Cardiac septum (tissue), 1 donor: ENCODE measurements at regions not wholly inside any gene's neighbourhood (a gene's known extent, or its start where the extent isn't known, plus 50 kb on each side); places are given as distances from the start of the nearest gene placed in this dataset.
"Not testable (repeated sequence)": the region's sequence is repeated elsewhere in the genome, so short reads cannot be mapped to it uniquely, and the experiment has no call there.

ENCODE experiments used
- DNase-seq: peaks from one replicate; pipeline ENCODE4 v3.0.0-alpha.2; 2020; ENCODE audit warnings: low spot score
- intact Hi-C: fragments of 100-400 bp; cut with DNase I; formaldehyde crosslinking; loops from one replicate; pipeline ENCODE4 v1.14.0; 2022
- donor health status: DM: no; HTN: no; CAD: no.

DNA sequence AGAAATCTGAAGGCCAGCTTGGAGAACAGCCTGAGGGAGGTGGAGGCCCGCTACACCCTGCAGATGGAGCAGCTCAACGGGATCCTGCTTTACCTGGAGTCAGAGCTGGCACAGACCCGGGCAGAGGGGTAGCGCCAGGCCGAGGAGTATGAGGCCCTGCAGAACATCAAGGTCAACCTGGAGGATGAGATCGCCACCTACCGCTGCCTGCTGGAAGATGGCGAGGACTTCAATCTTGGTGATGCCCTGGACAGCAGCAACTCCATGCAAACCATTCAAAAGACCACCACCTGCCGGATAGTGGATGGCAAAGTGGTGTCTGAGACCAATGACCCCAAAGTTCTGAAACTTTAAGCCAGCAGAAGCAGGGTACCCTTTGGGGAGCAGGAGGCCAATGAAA is 318.4 kb downstream of the ZFHX3 start:
- DNase-seq, intact Hi-C loops: not testable (repeated sequence)

DNA sequence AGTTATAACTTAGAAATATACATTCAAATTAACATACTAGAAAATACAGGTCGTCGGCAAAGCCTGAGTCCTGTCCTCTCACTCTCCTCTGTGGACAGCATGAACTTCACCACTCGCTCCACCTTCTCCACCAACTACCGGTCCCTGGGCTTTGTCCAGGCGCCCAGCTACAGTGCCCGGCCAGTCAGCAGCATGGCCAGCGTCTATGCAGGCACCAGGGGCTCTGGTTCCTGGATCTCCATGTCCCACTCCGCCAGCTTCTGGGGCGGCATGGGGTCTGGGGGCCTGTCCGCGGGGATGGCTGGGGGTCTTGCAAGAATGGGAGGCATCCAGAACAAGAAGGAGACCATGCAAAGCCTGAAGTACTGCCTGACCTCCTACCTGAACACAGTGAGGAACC is 319.4 kb downstream of the ZFHX3 start:
- no peak for DNase-seq
- intact Hi-C loops: no loop called here

DNA sequence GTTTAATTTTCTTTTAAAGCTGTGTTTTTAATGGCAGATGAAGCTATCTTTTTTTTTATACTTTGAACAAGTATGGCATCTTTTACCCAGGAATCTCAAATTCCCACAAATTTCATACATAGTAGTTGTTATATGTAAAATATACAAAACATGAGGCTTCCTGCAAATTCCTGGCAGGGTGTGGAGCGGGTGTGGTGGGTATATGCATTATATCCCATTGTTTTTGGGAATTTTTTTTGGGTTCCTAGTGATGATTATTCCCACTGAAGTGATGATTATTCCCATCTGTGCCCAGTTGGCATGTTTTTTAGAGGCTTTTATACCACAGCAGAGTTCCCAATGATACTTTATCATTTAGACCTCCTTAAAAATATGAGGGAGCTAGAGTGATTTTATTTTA is 320.4 kb downstream of the ZFHX3 start:
- intact Hi-C loops: no loop called here
- no peak for DNase-seq

DNA sequence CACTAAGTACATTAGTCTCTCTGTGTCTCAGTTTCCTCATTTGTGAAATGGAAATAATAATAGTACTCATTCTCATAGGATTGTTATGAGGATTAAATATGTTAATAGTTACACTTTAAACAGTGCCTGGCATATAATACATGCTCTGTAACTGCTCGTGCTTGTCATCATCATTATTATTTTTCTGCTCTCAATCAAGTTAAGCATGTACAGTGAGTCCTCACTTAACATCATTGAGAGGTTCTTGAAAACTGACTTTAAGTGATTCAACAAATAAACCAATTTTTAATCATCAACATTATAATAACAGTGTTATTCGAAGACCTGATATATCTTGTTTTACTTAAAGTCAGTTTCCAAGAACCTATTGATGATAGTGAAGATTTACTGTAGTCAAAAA is 322.3 kb downstream of the ZFHX3 start:
- intact Hi-C loops: no loop called here

DNA sequence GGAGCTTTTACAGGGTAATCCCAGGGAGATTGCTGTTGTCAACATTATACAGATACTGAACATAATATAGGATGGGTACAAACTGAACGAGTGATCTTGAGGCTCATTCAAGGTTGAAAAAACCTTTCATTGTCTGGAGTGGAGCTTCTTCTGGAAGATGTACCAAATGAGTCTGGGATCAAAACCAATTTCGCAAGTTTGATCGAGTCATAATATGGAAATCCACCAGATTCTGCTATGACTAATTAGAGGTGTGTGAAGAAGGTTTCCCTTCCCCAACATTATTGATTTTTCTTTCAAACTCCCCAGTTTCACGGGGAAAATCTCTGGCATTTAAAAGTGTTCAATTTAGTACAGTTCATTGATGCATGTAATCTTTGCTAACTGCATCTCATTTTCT is 324.1 kb downstream of the ZFHX3 start:
- intact Hi-C loops: no loop called here

More for the DNA sequence above, 322.3 kb downstream of the ZFHX3 start:
- no peak for DNase-seq

DNA sequence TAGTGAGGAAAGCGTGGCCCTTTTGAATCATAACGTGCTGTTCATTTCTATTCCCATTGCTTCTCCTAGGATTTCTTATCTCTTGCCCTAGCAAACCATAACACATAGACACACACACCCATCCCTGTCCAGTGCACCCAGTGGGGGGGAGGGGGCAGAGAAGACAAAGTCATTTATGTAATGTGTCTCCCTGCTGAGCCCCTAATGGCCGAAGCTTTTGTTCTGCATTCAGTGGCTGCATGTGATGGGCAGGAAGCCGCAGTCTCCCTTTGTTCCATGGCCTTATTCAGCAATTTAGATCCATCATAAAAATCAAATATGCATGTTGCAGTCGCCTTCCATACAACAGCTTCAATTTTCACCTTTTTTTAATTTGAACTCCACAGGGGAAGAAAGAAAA is 325.4 kb downstream of the ZFHX3 start:
- DNase-seq: no peak

More for the DNA sequence above, 324.1 kb downstream of the ZFHX3 start:
- no peak for DNase-seq

DNA sequence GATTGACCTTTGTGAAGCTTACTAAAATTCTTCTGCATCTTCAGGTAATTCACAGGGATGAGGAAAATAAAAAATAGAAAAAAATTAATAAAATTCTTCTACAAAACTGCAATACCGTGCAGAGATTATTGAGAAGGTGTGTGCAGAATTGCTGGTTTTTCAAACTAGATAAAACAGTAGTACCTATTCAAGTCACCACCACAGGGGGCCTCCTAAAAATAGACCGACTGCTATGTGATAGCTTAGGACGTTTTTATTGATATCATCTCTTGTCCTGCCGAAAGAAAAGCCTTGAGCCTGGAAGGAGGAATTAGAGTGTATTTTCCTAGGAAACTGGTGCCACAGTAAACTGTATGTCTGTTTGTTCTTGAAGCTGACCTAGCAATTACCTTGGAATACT is 325.9 kb downstream of the ZFHX3 start:
- intact Hi-C loops: no loop called here
- DNase-seq: no peak

More for the DNA sequence above, 325.4 kb downstream of the ZFHX3 start:
- intact Hi-C loops: no loop called here

DNA sequence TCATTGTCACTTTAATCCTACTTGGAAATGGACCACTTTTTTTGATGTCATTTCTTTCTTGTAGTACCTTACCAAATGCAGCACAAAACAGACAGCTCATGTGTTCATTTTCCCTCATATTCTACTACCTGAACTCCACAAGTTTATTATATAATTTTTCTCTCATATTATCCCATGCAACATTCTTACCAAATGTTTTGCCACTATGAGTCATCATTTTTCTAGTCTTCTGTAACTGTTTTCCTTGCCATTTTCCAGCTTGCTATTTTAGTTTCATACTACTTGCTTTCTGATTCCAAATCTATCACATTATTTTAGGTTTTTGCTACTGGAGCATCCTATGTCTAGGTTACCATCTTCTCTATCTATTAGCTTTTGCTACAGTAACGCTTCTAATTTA is 332.7 kb downstream of the ZFHX3 start:
- intact Hi-C loops: no loop called here
- no peak for DNase-seq

DNA sequence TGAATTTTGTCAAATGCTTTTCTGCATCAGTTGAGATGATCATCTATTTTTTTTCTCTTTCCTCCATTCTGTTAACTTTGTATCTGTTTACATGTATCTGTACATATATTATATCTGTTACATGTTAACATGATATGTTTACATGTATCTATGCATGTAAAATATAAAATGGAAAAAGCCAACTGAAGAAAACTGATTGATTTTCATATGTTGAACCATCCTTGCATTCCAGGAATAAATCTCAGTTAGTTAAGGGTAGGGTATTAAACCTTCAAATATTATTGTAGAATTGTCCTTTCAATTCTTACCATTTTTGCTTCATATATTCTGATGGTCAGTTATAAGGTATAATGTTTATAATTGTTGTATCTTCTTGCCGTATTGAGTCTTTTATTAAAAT is 336.1 kb downstream of the ZFHX3 start:
- intact Hi-C loops: no loop called here
- DNase-seq: no peak

DNA sequence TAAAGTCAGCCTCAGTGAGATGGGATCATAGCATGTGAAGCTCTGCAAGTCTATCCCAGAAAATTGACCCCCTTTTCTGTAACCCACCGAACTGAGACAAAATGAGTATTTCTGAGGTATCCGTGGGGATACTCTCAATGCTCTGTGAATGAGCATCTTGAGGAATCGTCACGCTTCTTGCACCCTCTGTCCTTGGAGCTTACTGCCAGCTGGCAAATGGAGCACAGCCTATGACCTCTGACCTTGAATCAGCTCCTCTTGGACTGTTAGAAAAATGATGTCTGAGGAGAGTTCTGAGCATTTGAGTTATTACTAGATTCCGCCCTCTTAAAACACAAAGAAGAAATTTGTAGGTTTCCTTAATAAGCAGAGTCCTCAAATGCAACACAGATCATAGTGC is 342.1 kb downstream of the ZFHX3 start:
- no peak for DNase-seq
- intact Hi-C loops: no loop called here

DNA sequence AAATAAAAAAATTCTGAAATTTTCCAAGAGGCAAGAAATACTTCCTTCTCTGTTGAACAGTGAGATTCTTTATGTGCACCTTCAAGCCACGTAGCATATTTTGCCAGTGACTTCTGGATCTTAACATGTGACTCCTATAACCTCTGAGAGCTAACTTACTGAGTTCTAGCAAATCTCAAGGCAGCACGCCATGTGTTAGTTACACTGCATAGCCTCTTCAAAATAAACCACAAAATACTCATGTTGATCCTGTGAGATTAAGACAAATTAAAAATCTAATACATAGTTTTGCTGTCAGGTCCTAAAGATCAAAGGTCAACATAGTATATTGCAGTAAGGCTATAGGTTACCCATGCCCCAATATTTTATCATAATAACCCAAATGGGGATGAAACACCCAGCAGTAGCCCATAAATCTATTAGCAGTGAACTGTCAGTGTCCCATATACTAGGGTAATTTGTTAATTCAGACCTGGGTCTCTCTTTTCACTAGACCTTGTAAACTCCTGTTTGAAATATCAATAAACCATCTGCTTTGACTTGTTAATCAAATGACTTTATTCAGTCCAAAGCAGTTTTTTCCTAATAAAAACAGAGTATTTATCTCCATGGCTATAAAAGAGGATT is 343.1 kb downstream of the ZFHX3 start:
- intact Hi-C loops: no loop called here
- no peak for DNase-seq

DNA sequence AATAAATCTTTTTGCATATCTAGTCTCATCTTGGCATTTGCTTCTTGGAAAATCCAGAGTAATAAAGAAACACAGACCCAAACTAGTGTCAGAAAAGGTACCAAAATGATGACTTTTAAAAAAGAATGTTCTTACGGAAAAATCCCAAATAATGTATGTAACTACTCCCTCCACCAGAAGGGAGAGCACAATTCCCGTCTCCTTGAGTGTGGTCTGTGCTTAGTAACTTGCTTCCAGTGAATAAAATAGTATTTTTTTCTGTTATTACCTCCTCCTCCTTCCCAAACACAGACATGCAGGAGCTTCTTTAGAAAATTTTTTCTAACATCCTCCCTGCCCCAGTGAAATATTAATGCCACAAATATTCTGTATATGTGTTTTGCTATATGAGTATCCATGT is 358.1 kb downstream of the ZFHX3 start:
- intact Hi-C loops: no loop called here

DNA sequence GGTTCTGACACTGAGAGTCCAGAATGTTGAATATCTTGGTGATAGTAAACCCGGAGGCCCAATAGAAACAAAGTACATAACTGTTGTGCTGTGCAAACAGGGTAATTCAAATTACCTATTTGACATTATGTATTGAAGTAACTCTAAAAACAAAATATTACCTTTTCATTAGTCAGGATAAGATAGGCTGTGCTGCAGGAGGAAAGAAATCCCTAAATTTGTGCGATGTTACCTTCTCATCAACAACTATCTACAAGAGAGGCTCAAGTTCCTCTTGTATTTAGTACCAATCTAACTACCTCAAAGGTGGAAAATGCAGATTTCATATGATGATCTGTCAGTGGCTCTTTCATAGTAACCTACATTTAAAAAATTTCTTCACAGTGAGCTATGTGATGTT is 367.2 kb downstream of the ZFHX3 start:
- intact Hi-C loops: no loop called here
- DNase-seq: no peak

More for the DNA sequence above, 358.1 kb downstream of the ZFHX3 start:
- no peak for DNase-seq

DNA sequence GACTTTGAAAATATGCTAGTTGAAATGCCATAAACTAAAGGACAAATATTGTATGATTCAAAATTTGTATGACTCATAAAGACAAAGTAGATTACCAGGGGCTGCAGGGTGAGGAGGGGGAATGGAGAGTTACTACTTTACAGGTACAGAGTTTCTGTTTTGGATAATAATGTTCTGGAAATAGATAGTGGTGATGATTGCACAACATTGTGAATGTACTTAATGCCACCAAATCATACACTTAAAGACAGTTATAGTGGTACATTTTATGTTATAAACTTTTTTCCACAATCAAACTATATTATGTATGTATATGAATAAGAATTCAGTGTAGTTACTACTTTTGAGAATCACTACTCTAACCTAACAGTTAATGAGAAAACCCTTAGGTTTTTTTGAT is 368.1 kb downstream of the ZFHX3 start:
- intact Hi-C loops: no loop called here
- DNase-seq: no peak

DNA sequence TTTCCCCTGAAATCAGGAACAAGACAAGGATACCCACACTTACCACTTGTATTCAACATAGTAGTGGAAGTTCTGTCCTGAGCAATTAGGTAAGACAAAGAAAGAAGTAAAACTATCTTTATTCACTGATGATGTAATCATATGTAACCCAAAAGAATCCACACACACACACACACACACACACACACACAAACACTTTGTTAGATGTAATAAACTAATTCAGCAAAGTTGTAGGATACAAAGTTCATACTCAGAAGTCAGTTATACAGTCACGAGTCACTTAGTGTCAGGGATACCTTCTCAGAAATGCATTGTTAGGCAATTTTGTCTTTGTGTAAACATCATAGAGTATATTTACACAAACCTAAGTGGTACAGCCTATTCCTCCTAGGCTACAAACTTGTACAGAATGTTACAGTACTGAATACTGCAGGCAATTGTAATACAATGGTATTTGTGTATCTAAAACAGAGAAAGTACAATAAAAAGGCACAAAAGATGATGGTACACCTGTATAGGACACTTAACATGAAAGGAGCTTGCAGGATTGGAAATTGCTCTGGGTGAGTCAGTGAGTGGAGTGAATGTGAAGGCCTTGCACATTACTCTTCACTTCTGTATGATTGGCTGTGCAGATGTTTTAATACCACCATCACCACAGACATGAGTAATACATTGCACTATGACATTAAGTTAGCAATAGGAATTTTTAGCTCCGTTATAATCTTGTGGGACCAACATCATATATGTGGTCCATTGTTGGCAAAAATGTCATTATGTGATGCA is 370.1 kb downstream of the ZFHX3 start:
- no peak for DNase-seq
- intact Hi-C loops: no loop called here

DNA sequence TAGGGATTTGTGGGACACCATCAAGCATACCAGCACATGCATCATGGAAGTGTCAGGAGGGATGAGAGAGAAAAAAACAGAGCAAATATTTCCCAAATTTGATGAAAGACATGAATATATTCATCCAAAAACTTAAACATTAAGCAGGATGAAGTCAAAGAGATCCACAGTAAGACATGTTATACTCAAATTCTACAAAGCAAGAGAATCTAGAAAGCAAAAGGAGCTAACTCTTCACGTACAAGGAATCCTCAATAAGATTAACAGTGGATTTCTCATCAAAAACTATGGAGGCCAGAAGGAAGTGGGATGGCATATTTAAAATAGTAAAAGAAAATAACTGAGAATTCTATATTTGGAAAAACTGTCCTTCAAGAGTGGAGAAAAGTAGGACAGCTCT is 374.8 kb downstream of the ZFHX3 start:
- no peak for DNase-seq
- intact Hi-C loops: no loop called here

DNA sequence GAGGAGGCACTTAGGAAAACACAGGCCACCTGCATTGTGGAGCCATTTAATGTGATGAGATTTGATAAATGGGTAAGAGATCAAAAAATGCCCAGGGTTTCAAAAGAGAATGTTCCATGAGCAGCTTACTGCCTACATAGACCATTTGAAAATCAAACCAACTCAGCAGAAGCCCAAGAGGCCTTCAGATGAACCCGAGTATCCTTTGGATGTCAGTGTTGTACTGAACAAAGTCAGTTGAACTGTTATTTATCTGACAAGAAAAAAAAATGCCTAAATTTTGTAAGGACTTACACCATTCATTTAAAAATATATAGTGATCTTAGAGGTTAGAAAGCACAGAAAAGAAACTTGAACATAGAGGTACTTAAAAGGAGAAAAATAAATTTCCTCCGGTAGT is 381.7 kb downstream of the ZFHX3 start:
- DNase-seq: no peak
- intact Hi-C loops: loop anchor here (10.0 kb wide), 2 partner anchors 389 to 529 kb away; no protein-coding TSS in a partner anchor

DNA sequence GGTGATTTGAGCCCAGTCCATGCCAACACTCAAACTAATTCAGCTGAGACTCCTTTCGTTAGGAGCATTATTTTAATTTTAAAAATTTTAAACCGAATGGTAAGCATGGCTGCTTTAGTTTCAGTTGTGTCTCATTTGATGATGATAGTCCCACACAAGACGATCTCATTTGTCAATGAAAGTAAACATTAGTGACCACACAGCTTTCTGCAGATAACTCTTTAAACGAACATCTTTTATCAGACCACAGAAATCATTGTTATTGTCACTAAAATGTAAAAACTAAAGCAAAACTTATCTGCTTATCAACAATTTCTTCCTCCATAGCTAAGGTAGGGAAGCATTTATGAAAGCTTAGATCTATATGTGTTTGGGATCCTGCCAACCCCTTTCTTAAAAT is 382.2 kb downstream of the ZFHX3 start:
- intact Hi-C loops: loop anchor here (10.0 kb wide), 2 partner anchors 389 to 529 kb away; no protein-coding TSS in a partner anchor
- no peak for DNase-seq

DNA sequence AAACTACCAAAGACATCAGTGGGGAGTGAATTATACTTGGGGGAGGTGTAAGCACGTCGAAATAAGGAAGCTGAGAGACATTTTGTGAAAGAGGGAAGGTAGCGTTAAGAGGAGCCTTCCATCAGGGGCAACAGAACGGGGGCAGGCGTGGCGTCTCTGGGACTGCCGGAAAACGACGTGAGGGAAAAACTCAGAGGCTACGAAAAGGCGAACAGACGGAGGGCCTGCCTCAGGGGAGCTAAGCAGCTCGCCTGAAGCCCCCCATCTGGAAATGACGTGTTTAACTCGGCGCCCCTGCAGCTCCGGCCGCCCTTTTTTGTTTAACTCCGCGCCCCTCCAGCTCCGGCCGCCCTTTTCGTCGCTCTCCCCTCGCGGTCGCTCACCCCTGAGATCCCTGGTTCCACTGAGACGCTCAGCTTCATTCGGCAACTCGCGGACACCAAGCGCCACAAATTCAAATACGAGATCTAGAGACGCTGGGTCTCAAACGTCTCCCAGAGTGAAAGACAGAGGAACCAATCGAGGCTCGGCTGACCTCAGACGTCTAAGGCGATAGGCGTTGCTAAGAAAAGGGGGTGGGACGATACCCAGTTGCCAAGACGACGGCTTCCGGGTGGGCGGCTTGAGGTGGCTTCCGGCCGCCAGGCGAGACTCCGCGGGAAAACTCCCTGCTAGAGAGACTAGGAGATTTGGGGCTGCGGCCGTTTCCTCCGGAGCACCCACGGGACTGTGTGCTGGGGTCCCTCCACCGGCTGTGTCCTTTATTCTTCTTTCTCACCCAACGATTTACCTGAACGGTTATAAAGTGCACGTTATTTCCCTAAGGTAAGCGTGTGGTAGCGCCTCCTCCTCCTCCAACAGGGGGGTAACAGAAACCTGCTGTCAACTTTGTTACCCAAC is 383.2 kb downstream of the ZFHX3 start:
- DNase-seq: peak; percentile 96
- intact Hi-C loops: loop anchor here (10.0 kb wide), 2 partner anchors 390 to 530 kb away; no protein-coding TSS in a partner anchor

DNA sequence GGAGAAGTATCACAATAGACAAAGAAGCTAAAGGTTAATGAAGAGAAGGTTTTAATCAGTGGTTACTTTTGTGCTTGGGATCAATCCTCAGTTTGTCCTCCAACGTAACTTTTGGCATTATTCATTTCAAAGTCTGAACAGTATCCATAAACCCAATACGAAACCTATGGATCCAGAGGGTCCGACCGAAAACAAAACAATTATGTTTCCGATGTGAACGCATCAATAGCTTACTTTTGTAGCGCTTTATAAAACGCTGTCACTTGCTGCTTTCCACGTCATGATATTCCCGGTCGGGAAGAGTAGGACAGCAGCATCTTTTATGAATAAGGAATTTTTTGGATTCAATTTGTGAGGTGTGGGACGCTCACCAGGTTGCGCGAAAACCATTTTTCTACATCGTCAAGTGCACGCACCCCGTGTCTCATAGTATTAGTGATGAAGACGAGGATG is 383.8 kb downstream of the ZFHX3 start:
- no peak for DNase-seq
- intact Hi-C loops: loop anchor here (10.0 kb wide), 2 partner anchors 391 to 531 kb away; no protein-coding TSS in a partner anchor
